Neural crest cell (in vitro differentiated cells): ENCODE measurements at regions not wholly inside any gene's neighbourhood (a gene's known extent, or its start where the extent isn't known, plus 50 kb on each side); places are given as distances from the start of the nearest gene placed in this dataset.

Experiments
- DNase-seq: peaks from one replicate; pipeline ENCODE4 v3.0.0; 2021; ENCODE audit warnings: low read depth, mixed read lengths, low spot score
- H3K27ac Mint-ChIP-seq: one replicate; pipeline ENCODE4 v1.8.0; 2021; ENCODE audit warnings: mild to moderate bottlenecking, mixed read lengths; ENCODE audit not compliant: unreplicated experiment
- H3K27me3 Mint-ChIP-seq: 2 replicates; pipeline ENCODE4 v1.8.0; 2021; ENCODE audit warnings: low read depth, mild to moderate bottlenecking, mixed read lengths
- H3K36me3 Mint-ChIP-seq: 2 replicates; pipeline ENCODE4 v1.8.0; 2021; ENCODE audit warnings: low read depth, mild to moderate bottlenecking, mixed read lengths
- H3K4me1 Mint-ChIP-seq: 2 replicates; pipeline ENCODE4 v1.8.0; 2021; ENCODE audit warnings: mixed read lengths
- H3K4me3 Mint-ChIP-seq: one replicate; pipeline ENCODE4 v1.8.0; 2021; ENCODE audit warnings: mild to moderate bottlenecking, mixed read lengths
- H3K9me3 Mint-ChIP-seq: 2 replicates; pipeline ENCODE4 v1.8.0; 2021; ENCODE audit warnings: mixed read lengths
- CTCF ChIP-seq: fragments of 200-600 bp; sonication (generic); conservative IDR thresholded peaks from 2 replicates; pipeline ENCODE4 v1.5.0; 2021; ENCODE audit warnings: antibody characterized with exemption, mild to moderate bottlenecking

DNA sequence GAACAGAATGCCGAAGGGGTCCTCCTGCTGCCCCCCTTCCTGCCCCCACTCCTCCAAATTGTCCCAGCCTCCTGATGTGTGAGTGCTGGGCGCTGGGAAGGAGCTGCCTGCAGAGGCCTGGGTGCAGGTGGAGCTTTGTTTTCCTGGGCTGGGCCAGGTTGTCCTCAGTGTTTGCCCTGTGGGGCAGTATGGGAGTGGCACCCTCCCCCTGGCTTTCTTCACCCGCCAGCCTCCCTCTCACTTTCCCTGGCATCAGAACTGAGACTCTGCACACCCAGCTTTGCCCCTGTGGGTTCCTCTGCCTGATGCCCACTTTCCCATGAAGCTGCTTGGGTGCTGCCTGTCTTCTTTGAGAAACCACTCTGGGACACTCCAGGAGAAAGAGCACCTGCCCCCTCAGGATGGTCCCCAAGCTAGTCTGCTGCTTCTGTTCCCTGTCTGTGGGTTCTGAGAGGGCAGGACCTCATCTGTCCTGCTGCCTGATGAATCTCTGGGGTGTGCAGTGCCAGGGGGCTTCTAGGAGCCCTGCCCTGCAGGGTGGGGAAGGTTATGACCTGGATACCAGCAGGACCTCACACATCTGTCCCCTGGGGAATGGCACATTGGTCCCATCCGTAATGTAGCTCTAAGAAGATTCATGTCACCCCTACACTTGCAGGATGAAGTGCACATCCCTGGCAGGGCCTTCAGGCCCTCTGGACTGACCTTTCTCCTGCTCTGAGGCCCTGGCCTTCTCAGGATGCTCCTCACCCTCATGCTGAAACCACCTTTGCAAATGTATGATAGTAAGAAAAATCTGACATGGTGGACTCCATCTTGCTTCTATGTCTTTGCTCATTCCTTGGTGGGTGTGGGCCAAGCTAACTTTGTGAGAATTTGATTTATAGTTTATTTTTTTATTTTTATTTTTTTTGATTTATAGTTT, 146.8 kb upstream of the HS6ST1 start:
- no peaks in the 10 kb centered on the region for H3K27me3 Mint-ChIP-seq
- DNase-seq: no peak
- H3K4me3 Mint-ChIP-seq: no peak overlapping the region
- no peak for TF ChIP-seq CTCF
- H3K4me1 Mint-ChIP-seq: no peaks in the 10 kb centered on the region
- H3K9me3 Mint-ChIP-seq: peaks cover 7% of the 10 kb centered on the region
- peak overlapping the region; percentile 57 for H3K27ac Mint-ChIP-seq
- peaks cover 12% of the 10 kb centered on the region for H3K36me3 Mint-ChIP-seq

DNA sequence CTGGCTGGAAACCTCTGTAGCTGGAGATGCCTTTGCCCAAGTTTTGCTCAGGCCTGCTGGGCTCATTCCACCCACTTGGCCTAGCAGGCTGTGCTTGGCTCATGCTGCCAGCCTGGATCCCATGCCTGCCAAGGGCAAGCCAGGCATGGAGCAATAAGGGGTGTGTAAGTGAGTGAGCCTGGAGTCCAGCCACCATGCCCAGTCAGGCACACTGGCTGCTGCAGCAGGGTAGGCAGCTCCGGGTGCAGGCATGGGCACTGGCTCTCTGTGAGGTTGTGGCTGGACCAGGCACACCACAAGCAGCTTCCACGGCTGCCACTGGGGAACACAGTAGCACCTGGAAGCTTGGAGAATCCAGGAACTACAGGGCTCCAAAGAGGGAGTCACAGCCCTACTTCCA, 147.7 kb upstream of the HS6ST1 start:
- Mint-ChIP-seq H3K36me3 (peaks cover 12% of the 10 kb centered on the region), H3K27ac (no peak overlapping the region), H3K4me1 (no peaks in the 10 kb centered on the region), H3K9me3 (peaks cover 7% of the 10 kb centered on the region), H3K4me3 (no peak overlapping the region), H3K27me3 (no peaks in the 10 kb centered on the region)
- no peak for TF ChIP-seq CTCF
- no peak for DNase-seq

- peaks cover 12% of the 10 kb centered on the region for H3K36me3 Mint-ChIP-seq
These were observed 148.1 kb upstream of the HS6ST1 start for GRCh38 chr2:128466776-128467175.

DNA sequence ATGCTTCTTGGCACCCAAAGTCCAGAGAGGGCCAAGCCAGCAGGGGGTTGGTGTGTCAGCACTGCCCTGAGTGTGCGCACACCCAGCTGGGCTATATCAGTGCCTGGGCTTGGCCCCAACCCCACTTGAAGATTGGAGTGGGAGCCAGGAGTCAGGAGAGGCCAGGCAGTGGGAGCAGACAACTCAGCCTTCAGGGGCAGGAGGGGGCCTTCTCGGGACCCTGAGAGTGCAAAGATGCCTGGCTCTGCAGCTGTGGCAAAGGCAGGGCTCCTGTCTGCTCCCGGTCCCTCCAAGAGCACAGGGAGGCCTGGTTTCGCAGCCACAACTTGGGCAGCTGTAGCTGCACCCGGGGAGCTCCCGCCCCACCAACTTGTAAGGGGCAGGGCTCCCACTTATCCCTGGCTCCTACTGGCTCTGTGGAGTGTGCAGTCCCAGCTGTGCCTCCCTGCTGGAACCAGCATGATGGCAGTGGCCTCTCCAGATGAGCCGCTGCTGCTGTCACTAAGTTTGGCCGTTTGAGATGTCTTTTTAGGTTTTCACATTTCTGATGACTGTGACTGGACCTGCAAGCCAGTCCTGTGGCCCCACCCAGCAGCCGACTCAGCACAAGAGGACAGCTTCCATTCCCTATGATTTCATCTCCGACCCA, 148.8 kb upstream of the HS6ST1 start:
- Mint-ChIP-seq H3K27ac (no peak overlapping the region), H3K4me1 (no peaks in the 10 kb centered on the region), H3K36me3 (peaks cover 12% of the 10 kb centered on the region), H3K4me3 (no peak overlapping the region), H3K27me3 (no peaks in the 10 kb centered on the region), H3K9me3 (peaks cover 4% of the 10 kb centered on the region)
- no peak for TF ChIP-seq CTCF
- DNase-seq: no peak

More at GRCh38 chr2:128466776-128467175, 148.1 kb upstream of the HS6ST1 start:
- Mint-ChIP-seq H3K27me3 (no peaks in the 10 kb centered on the region), H3K9me3 (peaks cover 4% of the 10 kb centered on the region), H3K4me3 (no peak overlapping the region), H3K27ac (no peak overlapping the region), H3K4me1 (no peaks in the 10 kb centered on the region)
- DNase-seq: no peak
- TF ChIP-seq CTCF: no peak

DNA sequence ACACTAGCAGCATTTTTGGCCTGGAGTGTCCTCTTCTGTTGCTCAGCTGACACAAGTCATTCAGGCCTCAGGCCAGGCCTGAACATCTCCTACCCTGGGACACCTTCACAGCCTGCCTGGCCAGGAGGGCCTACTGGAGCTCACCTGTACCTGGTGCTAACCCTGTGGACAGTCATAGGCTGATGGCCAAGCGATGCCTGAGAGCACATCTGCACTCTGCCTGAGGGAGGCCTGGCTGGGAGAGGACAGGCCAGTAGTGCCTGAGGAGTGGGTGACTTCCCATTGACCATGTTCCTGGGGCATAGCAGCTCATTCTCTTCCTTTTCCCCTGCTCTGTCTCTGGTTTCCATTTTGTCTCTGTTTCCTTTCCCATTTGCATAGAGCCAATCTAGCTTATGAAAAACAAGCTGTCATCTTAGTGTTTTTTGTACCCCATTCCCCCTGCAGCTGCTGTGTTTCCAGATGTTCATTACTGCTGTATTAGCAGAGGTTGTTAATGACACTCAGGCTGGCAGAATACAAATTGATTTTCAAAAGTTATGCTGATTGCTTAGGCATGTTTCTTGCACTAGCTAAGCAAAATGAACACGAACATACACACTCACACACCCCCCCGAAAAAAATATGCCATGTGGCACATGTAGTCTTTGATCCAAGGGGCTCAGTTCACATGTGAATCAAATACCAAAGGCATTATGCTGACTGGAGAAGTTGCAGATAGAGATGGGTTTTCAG, 149.7 kb upstream of the HS6ST1 start:
- no peak for DNase-seq

More for the DNA sequence above, 149.7 kb upstream of the HS6ST1 start:
- TF ChIP-seq CTCF: no peak
- H3K4me1 Mint-ChIP-seq: peaks cover 3% of the 10 kb centered on the region
- no peak overlapping the region for H3K27ac Mint-ChIP-seq
- H3K9me3 Mint-ChIP-seq: peaks cover 4% of the 10 kb centered on the region
- H3K36me3 Mint-ChIP-seq: peaks cover 12% of the 10 kb centered on the region
- H3K27me3 Mint-ChIP-seq: no peaks in the 10 kb centered on the region
- H3K4me3 Mint-ChIP-seq: no peak overlapping the region
